GM21825 (cell line): ENCODE measurements at regions not wholly inside any gene's neighbourhood (a gene's known extent, or its start where the extent isn't known, plus 50 kb on each side); places are given as distances from the start of the nearest gene placed in this dataset.

Experiments
- ATAC-seq: cut with Tn5 transposase; IDR thresholded peaks from one replicate; pipeline ENCODE4 v1.9.1; 2021; ENCODE audit warnings: mild to moderate bottlenecking, moderate library complexity; ENCODE audit not compliant: unreplicated experiment

GRCh38 chr6:12381587-12381986 is 91.4 kb downstream of the EDN1 start:
- no peak for ATAC-seq

GRCh38 chr6:12383448-12383847 is 93.3 kb downstream of the EDN1 start:
- ATAC-seq, result peak; percentile 67

GRCh38 chr6:12384357-12384912 is 94.3 kb downstream of the EDN1 start:
- ATAC-seq, result no peak

GRCh38 chr6:12385316-12385715 is 95.2 kb downstream of the EDN1 start:
- ATAC-seq, result no peak

GRCh38 chr6:12386816-12387215 is 96.7 kb downstream of the EDN1 start:
- ATAC-seq, result no peak

GRCh38 chr6:12391472-12391871 is 101.3 kb downstream of the EDN1 start:
- no peak for ATAC-seq

GRCh38 chr6:12392490-12392889 is 102.3 kb downstream of the EDN1 start:
- ATAC-seq, result no peak

GRCh38 chr6:12393100-12393499 is 102.9 kb downstream of the EDN1 start:
- ATAC-seq, result no peak

- no peak for ATAC-seq
Observed at GRCh38 chr6:12394170-12394569, 104.0 kb downstream of the EDN1 start.

- no peak for ATAC-seq
Observed at GRCh38 chr6:12395898-12396297, 105.7 kb downstream of the EDN1 start.

GRCh38 chr6:12401200-12401599 is 111.0 kb downstream of the EDN1 start:
- no peak for ATAC-seq

GRCh38 chr6:12403201-12403826 is 113.2 kb downstream of the EDN1 start:
- ATAC-seq, result no peak

GRCh38 chr6:12403947-12404647 is 113.9 kb downstream of the EDN1 start:
- ATAC-seq, result no peak

- no peak for ATAC-seq
Observed at GRCh38 chr6:12404651-12405050, 114.5 kb downstream of the EDN1 start.

- ATAC-seq, result no peak
Observed at GRCh38 chr6:12408752-12409151, 118.6 kb downstream of the EDN1 start.

GRCh38 chr6:12410946-12411345 is 120.8 kb downstream of the EDN1 start:
- no peak for ATAC-seq

- ATAC-seq, result no peak
Observed at GRCh38 chr6:12414096-12414675, 124.0 kb downstream of the EDN1 start.

GRCh38 chr6:12415980-12416598 is 125.9 kb downstream of the EDN1 start:
- no peak for ATAC-seq

GRCh38 chr6:12417191-12417590 is 127.0 kb downstream of the EDN1 start:
- no peak for ATAC-seq

GRCh38 chr6:12418946-12419345 is 128.8 kb downstream of the EDN1 start:
- no peak for ATAC-seq

- ATAC-seq, result no peak
Observed at GRCh38 chr6:12419631-12420272, 129.6 kb downstream of the EDN1 start.
